Fibroblast of lung (primary cell): ENCODE measurements at regions not wholly inside any gene's neighbourhood (a gene's known extent, or its start where the extent isn't known, plus 50 kb on each side); places are given as distances from the start of the nearest gene placed in this dataset.

Experiments
- DNase-seq, 2 donors: peaks; one replicate each; pipeline versions ENCODE4 v3.0.0 to v3.0.0-alpha.2; 2010; ENCODE audit warnings: low read depth in 2 of 2
- H2AFZ ChIP-seq: 2 replicates; pipeline ENCODE4 v1.5.1; 2012; ENCODE audit warnings: low read length, control low read depth, inconsistent platforms
- H3K27ac ChIP-seq: 2 replicates; pipeline ENCODE4 v1.5.1; 2011; ENCODE audit warnings: low read length, control low read depth; ENCODE audit not compliant: insufficient read depth
- H3K27me3 ChIP-seq: 2 replicates; pipeline ENCODE4 v1.5.1; 2011; ENCODE audit warnings: mild to moderate bottlenecking, low read length; ENCODE audit not compliant: control insufficient read depth, insufficient read depth
- H3K36me3 ChIP-seq: 2 replicates; pipeline ENCODE4 v1.5.1; 2011; ENCODE audit warnings: low read length; ENCODE audit not compliant: control insufficient read depth, insufficient read depth
- H3K4me1 ChIP-seq: 2 replicates; pipeline ENCODE4 v1.5.1; 2011; ENCODE audit warnings: low read length; ENCODE audit not compliant: control insufficient read depth, insufficient read depth; ENCODE audit errors: extremely low read depth
- H3K4me2 ChIP-seq: 2 replicates; pipeline ENCODE4 v1.5.1; 2011; ENCODE audit warnings: low read length, control low read depth; ENCODE audit not compliant: insufficient read depth; ENCODE audit errors: extremely low read depth
- H3K4me3 ChIP-seq, 4 experiments: fragments of 200-600 bp in 1 of 4; sonication (generic) in 1 of 4; replicated peaks in 1 of 4; 2 replicates each; pipeline ENCODE4 v1.5.1; 2011 to 2016; ENCODE audit warnings: low read length in 4 of 4, low read depth in 3 of 4, mild to moderate bottlenecking in 3 of 4, control low read depth in 2 of 4, inconsistent platforms in 1 of 4, mixed read lengths in 1 of 4; ENCODE audit not compliant: insufficient read depth in 1 of 4; ENCODE audit errors: control extremely low read depth in 1 of 4
- H3K79me2 ChIP-seq: 2 replicates; pipeline ENCODE4 v1.5.1; 2012; ENCODE audit warnings: mild to moderate bottlenecking, low read length, inconsistent platforms; ENCODE audit not compliant: control insufficient read depth, insufficient read depth
- H3K9ac ChIP-seq: 2 replicates; pipeline ENCODE4 v1.5.1; 2011; ENCODE audit warnings: mild to moderate bottlenecking, low read length, control low read depth; ENCODE audit not compliant: insufficient read depth
- H3K9me3 ChIP-seq: 2 replicates; pipeline ENCODE4 v1.5.1; 2012; ENCODE audit warnings: low read depth, low read length; ENCODE audit not compliant: control insufficient read depth, insufficient read depth
- H4K20me1 ChIP-seq: 2 replicates; pipeline ENCODE4 v1.5.1; 2011; ENCODE audit warnings: low read length; ENCODE audit not compliant: control insufficient read depth, insufficient read depth; ENCODE audit errors: extremely low read depth
- CTCF ChIP-seq, 2 donors: IDR thresholded peaks in 1 of 2; conservative IDR thresholded peaks in 1 of 2; 1 replicate in 1 of 2; 2 replicates in 1 of 2; pipeline ENCODE4 v1.5.1; 2011 to 2012; ENCODE audit warnings: low read length in 2 of 2, control low read depth in 1 of 2, inconsistent platforms in 1 of 2, low read depth in 1 of 2, mild to moderate bottlenecking in 1 of 2
- EZH2 ChIP-seq: IDR thresholded peaks from 2 replicates; pipeline ENCODE4 v1.5.1; 2012; ENCODE audit warnings: low read length, control low read depth, mild to moderate bottlenecking; ENCODE audit errors: missing control alignments

GRCh38 chr2:136055929-136056688 is 61.8 kb downstream of the CXCR4 start:
- Histone ChIP-seq H3K9me3 (no peaks in the 10 kb centered on the region), H3K36me3 (no peaks in the 10 kb centered on the region), H3K4me3 (no peak overlapping the region), H3K4me2 (no peak overlapping the region), H3K27ac (no peak overlapping the region), H3K9ac (no peak overlapping the region), H4K20me1 (no peaks in the 10 kb centered on the region), H3K27me3 (no peaks in the 10 kb centered on the region), H3K4me1 (no peaks in the 10 kb centered on the region), H2AFZ (no peak overlapping the region), H3K79me2 (no peaks in the 10 kb centered on the region)
- no peak for DNase-seq
- TF ChIP-seq CTCF (conservative IDR thresholded peaks at IDR 0.05 in 1 of 2, IDR thresholded peaks at IDR 0.05 in 1 of 2; ENCODE audit: low read depth in 1 of 2, low read length in 2 of 2) (no peak), EZH2 (no peak)

GRCh38 chr2:136054856-136055255 is 63.1 kb downstream of the CXCR4 start:
- no peak overlapping the region for H3K4me3 ChIP-seq
- H4K20me1 ChIP-seq: no peaks in the 10 kb centered on the region
- no peaks in the 10 kb centered on the region for H3K9me3 ChIP-seq
- H3K36me3 ChIP-seq: no peaks in the 10 kb centered on the region
- H2AFZ ChIP-seq: no peak overlapping the region
- H3K79me2 ChIP-seq: no peaks in the 10 kb centered on the region
- H3K9ac ChIP-seq: no peak overlapping the region
- no peaks in the 10 kb centered on the region for H3K27me3 ChIP-seq
- no peak overlapping the region for H3K4me2 ChIP-seq
- TF ChIP-seq EZH2 (no peak), CTCF (conservative IDR thresholded peaks at IDR 0.05 in 1 of 2, IDR thresholded peaks at IDR 0.05 in 1 of 2; ENCODE audit: low read depth in 1 of 2, low read length in 2 of 2) (no peak)
- DNase-seq: no peak
- H3K27ac ChIP-seq: no peak overlapping the region
- no peaks in the 10 kb centered on the region for H3K4me1 ChIP-seq

GRCh38 chr2:136052369-136053362 is 65.3 kb downstream of the CXCR4 start:
- no peaks in the 10 kb centered on the region for H4K20me1 ChIP-seq
- H3K4me1 ChIP-seq: no peaks in the 10 kb centered on the region
- no peak for DNase-seq
- no peak overlapping the region for H3K9ac ChIP-seq
- no peaks in the 10 kb centered on the region for H3K79me2 ChIP-seq
- no peaks in the 10 kb centered on the region for H3K27me3 ChIP-seq
- no peaks in the 10 kb centered on the region for H3K36me3 ChIP-seq
- no peak overlapping the region for H3K4me2 ChIP-seq
- H3K9me3 ChIP-seq: no peaks in the 10 kb centered on the region
- H2AFZ ChIP-seq: no peak overlapping the region
- TF ChIP-seq EZH2 (no peak), CTCF (conservative IDR thresholded peaks at IDR 0.05 in 1 of 2, IDR thresholded peaks at IDR 0.05 in 1 of 2; ENCODE audit: low read depth in 1 of 2, low read length in 2 of 2) (no peak)
- H3K4me3 ChIP-seq: no peak overlapping the region
- no peak overlapping the region for H3K27ac ChIP-seq
